HEK293 (cell line): ENCODE measurements at regions not wholly inside any gene's neighbourhood (a gene's known extent, or its start where the extent isn't known, plus 50 kb on each side); places are given as distances from the start of the nearest gene placed in this dataset.

ENCODE experiments used
- CTCF ChIA-PET: fragments of 350-600 bp; formaldehyde crosslinking; extraction: SDS; loops from one replicate; lab custom pipeline; 2021; ENCODE audit warnings: antibody characterized with exemption; lab: Yijun Ruan, JAX
- POLR2A ChIA-PET: fragments of 300-600 bp; formaldehyde crosslinking; extraction: SDS; loops from one replicate; lab custom pipeline; 2020; ENCODE audit warnings: antibody characterized with exemption, inconsistent platforms; lab: Yijun Ruan, JAX
- H3K27ac ChIP-seq: fragments of 200-500 bp; sonication (Bioruptor generic); 2 replicates; pipeline ENCODE4 v1.5.1; 2014; ENCODE audit warnings: low read depth, low read length, control low read depth, inconsistent platforms; ENCODE audit errors: extremely low read depth
- H3K36me3 ChIP-seq, 2 experiments: fragments of 200-500 bp in 1 of 2; sonication (Bioruptor generic) in 1 of 2; 1 replicate in 1 of 2; 2 replicates in 1 of 2; pipeline ENCODE4 v1.5.1; 2014 to 2017; ENCODE audit warnings: inconsistent platforms in 2 of 2, low read length in 2 of 2; ENCODE audit not compliant: control insufficient read depth in 2 of 2, insufficient read depth in 1 of 2
- H3K4me1 ChIP-seq: fragments of 200-500 bp; sonication (Bioruptor generic); 2 replicates; pipeline ENCODE4 v1.5.1; 2014; ENCODE audit warnings: mild to moderate bottlenecking, low read length, inconsistent platforms; ENCODE audit not compliant: control insufficient read depth, insufficient read depth
- H3K4me3 ChIP-seq: 2 replicates; pipeline ENCODE4 v1.5.1; 2011; ENCODE audit warnings: low read depth, mild to moderate bottlenecking, control low read depth, low read length, moderate library complexity
- H3K9me3 ChIP-seq: fragments of 200-500 bp; sonication (Bioruptor generic); 2 replicates; pipeline ENCODE4 v1.5.1; 2014; ENCODE audit warnings: low read depth, low read length, inconsistent platforms; ENCODE audit not compliant: control insufficient read depth, insufficient read depth
- BCL11B ChIP-seq: fragments of 450-650 bp; formaldehyde crosslinking; IDR thresholded peaks from 2 replicates; pipeline ENCODE4 v1.5.1; 2016; ENCODE audit warnings: low read depth, missing biosample characterization, missing genetic modification characterization
- GFI1B ChIP-seq: fragments of 450-650 bp; formaldehyde crosslinking; IDR thresholded peaks from 2 replicates; pipeline ENCODE4 v1.5.1; 2016; ENCODE audit warnings: missing biosample characterization, missing genetic modification characterization
- HIC1 ChIP-seq: fragments of 450-650 bp; formaldehyde crosslinking; IDR thresholded peaks from 2 replicates; pipeline ENCODE4 v1.5.1; 2016; ENCODE audit warnings: missing biosample characterization, missing genetic modification characterization
- HOXD13 ChIP-seq: sonication (generic); formaldehyde crosslinking; IDR thresholded peaks from 2 replicates; pipeline ENCODE4 v1.8.0; 2022; ENCODE audit warnings: missing genetic modification reagents, borderline replicate concordance
- MEIS1 ChIP-seq: sonication (generic); formaldehyde crosslinking; IDR thresholded peaks from 2 replicates; pipeline ENCODE4 v1.8.1; 2022; ENCODE audit warnings: missing genetic modification reagents, mild to moderate bottlenecking, borderline replicate concordance
- SCRT2 ChIP-seq: fragments of 450-650 bp; formaldehyde crosslinking; IDR thresholded peaks from 2 replicates; pipeline ENCODE4 v1.5.1; 2016; ENCODE audit warnings: missing biosample characterization, missing genetic modification characterization
- ZBTB1 ChIP-seq: fragments of 450-650 bp; formaldehyde crosslinking; IDR thresholded peaks from 2 replicates; pipeline ENCODE4 v1.5.1; 2016; ENCODE audit warnings: missing biosample characterization, missing genetic modification characterization
- ZFHX2 ChIP-seq: fragments of 450-650 bp; formaldehyde crosslinking; conservative IDR thresholded peaks from 2 replicates; pipeline ENCODE4 v1.5.1; 2016; ENCODE audit warnings: missing biosample characterization, missing genetic modification characterization
- ZFP37 ChIP-seq: fragments of 450-650 bp; formaldehyde crosslinking; IDR thresholded peaks from 2 replicates; pipeline ENCODE4 v1.5.1; 2016; ENCODE audit warnings: missing biosample characterization, missing genetic modification characterization
- ZNF112 ChIP-seq: fragments of 450-650 bp; formaldehyde crosslinking; IDR thresholded peaks from 2 replicates; pipeline ENCODE4 v1.5.0; 2017; ENCODE audit warnings: missing biosample characterization, missing genetic modification characterization
- ZNF140 ChIP-seq: fragments of 450-650 bp; formaldehyde crosslinking; IDR thresholded peaks from 2 replicates; pipeline ENCODE4 v1.5.1; 2016; ENCODE audit warnings: missing biosample characterization, missing genetic modification characterization
- ZNF423 ChIP-seq: fragments of 450-650 bp; formaldehyde crosslinking; IDR thresholded peaks from 2 replicates; pipeline ENCODE4 v1.5.1; 2016; ENCODE audit warnings: missing biosample characterization, missing genetic modification characterization
- ZNF433 ChIP-seq: fragments of 450-650 bp; formaldehyde crosslinking; IDR thresholded peaks from 2 replicates; pipeline ENCODE4 v1.5.1; 2016; ENCODE audit warnings: missing biosample characterization, missing genetic modification characterization, low read depth
- ZNF513 ChIP-seq: fragments of 450-650 bp; IDR thresholded peaks from 2 replicates; pipeline ENCODE4 v1.5.1; 2018; ENCODE audit warnings: missing biosample characterization, missing genetic modification characterization
- ZNF521 ChIP-seq: fragments of 450-650 bp; formaldehyde crosslinking; IDR thresholded peaks from 2 replicates; pipeline ENCODE4 v1.5.1; 2017; ENCODE audit warnings: missing biosample characterization, mild to moderate bottlenecking, missing genetic modification characterization
- ZNF530 ChIP-seq: fragments of 450-650 bp; formaldehyde crosslinking; IDR thresholded peaks from 2 replicates; pipeline ENCODE4 v1.5.1; 2016; ENCODE audit warnings: low read depth, missing biosample characterization, missing genetic modification characterization
- ZNF571 ChIP-seq: fragments of 450-650 bp; formaldehyde crosslinking; IDR thresholded peaks from 2 replicates; pipeline ENCODE4 v1.5.0; 2017; ENCODE audit warnings: missing biosample characterization, missing genetic modification characterization
- ZNF596 ChIP-seq: fragments of 450-650 bp; IDR thresholded peaks from 2 replicates; pipeline ENCODE4 v1.5.0; 2018; ENCODE audit warnings: missing biosample characterization, mild to moderate bottlenecking, missing genetic modification characterization, moderate library complexity
- ZNF776 ChIP-seq: fragments of 450-650 bp; formaldehyde crosslinking; IDR thresholded peaks from 2 replicates; pipeline ENCODE4 v1.5.0; 2017; ENCODE audit warnings: missing biosample characterization, missing genetic modification characterization, borderline replicate concordance
- ZNF843 ChIP-seq: fragments of 450-650 bp; formaldehyde crosslinking; IDR thresholded peaks from 2 replicates; pipeline ENCODE4 v1.5.1; 2016; ENCODE audit warnings: missing biosample characterization, missing genetic modification characterization
- TF ChIP-seq, protein P1 (sequence below): fragments of 450-650 bp; formaldehyde crosslinking; IDR thresholded peaks from 2 replicates; pipeline ENCODE4 v1.5.1; 2017; ENCODE audit warnings: missing biosample characterization, missing genetic modification characterization
- TF ChIP-seq, protein P2 (sequence below): fragments of 450-650 bp; formaldehyde crosslinking; IDR thresholded peaks from 2 replicates; pipeline ENCODE4 v1.5.1; 2017; ENCODE audit warnings: missing biosample characterization, mild to moderate bottlenecking, missing genetic modification characterization, moderate library complexity

- H3K36me3 ChIP-seq = no peaks in the 10 kb centered on the region
- H3K27ac ChIP-seq = no peak overlapping the region
- ChIA-PET POLR2A (no interaction called here), CTCF (interaction anchor here (0.7 to 1.9 kb wide), 2 partner anchors 12 to 13 kb away, joined by 3 to 7 read pairs; no protein-coding TSS in a partner anchor)
- H3K4me1 ChIP-seq = no peaks in the 10 kb centered on the region
- H3K4me3 ChIP-seq = no peak overlapping the region
- H3K9me3 ChIP-seq = no peaks in the 10 kb centered on the region
- TF ChIP-seq ZFHX2 (tag by site-specific recombination) (no peak), ZNF513 (no peak), GFI1B (tag by site-specific recombination) (no peak), ZNF843 (tag by site-specific recombination) (no peak), ZNF530 (tag by site-specific recombination) (no peak), ZNF433 (tag by site-specific recombination) (no peak), HIC1 (tag by site-specific recombination) (no peak), ZNF423 (tag by site-specific recombination) (no peak), ZNF596 (tag by site-specific recombination) (no peak), MEIS1 (CRISPR knock-in tag) (no peak), ZNF112 (tag by site-specific recombination) (no peak), ZBTB1 (tag by site-specific recombination) (no peak)
- TF ChIP-seq, protein P1, sequence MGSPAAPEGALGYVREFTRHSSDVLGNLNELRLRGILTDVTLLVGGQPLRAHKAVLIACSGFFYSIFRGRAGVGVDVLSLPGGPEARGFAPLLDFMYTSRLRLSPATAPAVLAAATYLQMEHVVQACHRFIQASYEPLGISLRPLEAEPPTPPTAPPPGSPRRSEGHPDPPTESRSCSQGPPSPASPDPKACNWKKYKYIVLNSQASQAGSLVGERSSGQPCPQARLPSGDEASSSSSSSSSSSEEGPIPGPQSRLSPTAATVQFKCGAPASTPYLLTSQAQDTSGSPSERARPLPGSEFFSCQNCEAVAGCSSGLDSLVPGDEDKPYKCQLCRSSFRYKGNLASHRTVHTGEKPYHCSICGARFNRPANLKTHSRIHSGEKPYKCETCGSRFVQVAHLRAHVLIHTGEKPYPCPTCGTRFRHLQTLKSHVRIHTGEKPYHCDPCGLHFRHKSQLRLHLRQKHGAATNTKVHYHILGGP (tag by site-specific recombination) = no peak
Observed at GRCh38 chr9:73095425-73095824, 56.2 kb upstream of the ANXA1 start.

DNA sequence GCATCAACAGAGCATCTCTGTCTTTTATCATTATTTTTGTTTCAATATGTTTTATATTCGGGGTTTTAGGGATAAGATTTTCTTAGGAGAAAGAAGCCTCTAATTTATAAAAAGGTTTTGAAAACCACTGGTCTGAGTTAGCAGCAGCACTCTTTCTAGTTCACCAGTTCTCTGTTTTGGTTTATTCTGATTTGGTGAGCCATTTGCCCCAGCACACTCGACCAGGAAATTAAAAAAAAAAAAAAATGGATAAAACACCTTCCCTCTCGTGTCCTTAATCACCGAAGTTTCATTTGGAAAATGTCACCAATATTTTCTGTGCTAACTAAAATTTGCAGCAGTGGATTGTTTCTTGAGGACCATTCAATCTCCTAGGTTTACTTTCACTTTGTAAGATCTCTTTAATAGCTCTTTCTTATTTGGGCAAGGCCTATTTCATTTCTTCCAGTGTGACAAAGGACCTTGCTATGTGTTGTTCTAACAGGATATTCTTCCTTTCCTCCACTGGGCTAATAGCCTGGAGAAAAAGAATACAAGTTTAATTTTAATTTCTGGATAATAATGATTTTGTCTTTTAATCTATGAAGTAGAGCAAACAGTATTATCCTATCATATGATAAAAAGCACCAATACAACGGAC, 57.8 kb upstream of the ANXA1 start:
- Histone ChIP-seq H3K4me3 (no peak overlapping the region), H3K27ac (no peak overlapping the region), H3K9me3 (no peaks in the 10 kb centered on the region), H3K4me1 (no peaks in the 10 kb centered on the region), H3K36me3 (no peaks in the 10 kb centered on the region)
- ChIA-PET CTCF (interaction anchor here (0.6 to 2.7 kb wide), 9 partner anchors 9 to 237 kb away, joined by 3 to 7 read pairs (median 4); no protein-coding TSS in a partner anchor), POLR2A (interaction anchor here (0.7 kb wide), 1 partner anchor 1709 kb away, joined by 5 read pairs; no protein-coding TSS in a partner anchor)
- TF ChIP-seq ZNF140 (tag by site-specific recombination) (no peak), ZNF571 (tag by site-specific recombination) (no peak), HOXD13 (CRISPR knock-in tag) (no peak), BCL11B (tag by site-specific recombination) (no peak), ZFP37 (tag by site-specific recombination) (no peak), ZNF776 (tag by site-specific recombination) (no peak), MEIS1 (CRISPR knock-in tag) (no peak), ZNF521 (tag by site-specific recombination) (no peak), SCRT2 (no peak)
- TF ChIP-seq, protein P2, sequence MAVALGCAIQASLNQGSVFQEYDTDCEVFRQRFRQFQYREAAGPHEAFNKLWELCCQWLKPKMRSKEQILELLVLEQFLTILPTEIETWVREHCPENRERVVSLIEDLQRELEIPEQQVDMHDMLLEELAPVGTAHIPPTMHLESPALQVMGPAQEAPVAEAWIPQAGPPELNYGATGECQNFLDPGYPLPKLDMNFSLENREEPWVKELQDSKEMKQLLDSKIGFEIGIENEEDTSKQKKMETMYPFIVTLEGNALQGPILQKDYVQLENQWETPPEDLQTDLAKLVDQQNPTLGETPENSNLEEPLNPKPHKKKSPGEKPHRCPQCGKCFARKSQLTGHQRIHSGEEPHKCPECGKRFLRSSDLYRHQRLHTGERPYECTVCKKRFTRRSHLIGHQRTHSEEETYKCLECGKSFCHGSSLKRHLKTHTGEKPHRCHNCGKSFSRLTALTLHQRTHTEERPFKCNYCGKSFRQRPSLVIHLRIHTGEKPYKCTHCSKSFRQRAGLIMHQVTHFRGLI (tag by site-specific recombination) = no peak
